ENCODE measurements at regions not wholly inside any gene's neighbourhood (a gene's known extent, or its start where the extent isn't known, plus 50 kb on each side); places are given as distances from the start of the nearest gene placed in this dataset.

DNA sequence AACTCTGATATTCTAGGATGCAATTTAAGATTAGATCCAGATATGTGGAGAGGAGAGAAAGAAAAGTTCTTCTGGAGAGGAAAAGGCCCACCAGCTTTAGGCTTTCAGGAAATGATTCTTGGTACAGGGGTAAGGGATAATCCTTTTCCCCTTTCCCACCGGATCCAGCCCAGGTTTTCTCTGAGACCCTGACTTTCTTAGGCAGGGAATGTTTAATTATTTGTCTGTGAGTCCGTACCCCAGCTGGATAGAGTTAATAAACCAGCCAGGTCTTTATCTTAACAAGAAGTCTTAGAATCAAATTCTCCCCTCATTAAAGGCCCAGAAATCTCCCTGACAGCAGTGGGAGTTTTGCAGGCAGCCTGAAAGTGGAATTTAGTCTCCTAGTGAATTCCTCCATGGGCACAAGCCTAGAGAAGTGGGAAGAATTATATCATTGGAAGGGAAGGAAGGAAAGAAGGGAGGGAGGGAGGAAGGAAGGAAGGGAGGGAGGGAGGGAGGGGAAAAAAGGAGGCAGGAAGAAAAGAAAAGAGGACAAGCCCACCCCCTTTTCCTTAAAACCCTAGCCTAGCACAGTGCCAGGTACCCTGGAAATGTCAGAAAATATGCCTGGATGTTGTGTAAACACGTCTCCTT lies 189.0 kb downstream of the PLPP3 start:
- no peak for DNase-seq

- no peak for DNase-seq
These were observed 189.6 kb downstream of the PLPP3 start for GRCh38 chr1:56389813-56390212.

DNA sequence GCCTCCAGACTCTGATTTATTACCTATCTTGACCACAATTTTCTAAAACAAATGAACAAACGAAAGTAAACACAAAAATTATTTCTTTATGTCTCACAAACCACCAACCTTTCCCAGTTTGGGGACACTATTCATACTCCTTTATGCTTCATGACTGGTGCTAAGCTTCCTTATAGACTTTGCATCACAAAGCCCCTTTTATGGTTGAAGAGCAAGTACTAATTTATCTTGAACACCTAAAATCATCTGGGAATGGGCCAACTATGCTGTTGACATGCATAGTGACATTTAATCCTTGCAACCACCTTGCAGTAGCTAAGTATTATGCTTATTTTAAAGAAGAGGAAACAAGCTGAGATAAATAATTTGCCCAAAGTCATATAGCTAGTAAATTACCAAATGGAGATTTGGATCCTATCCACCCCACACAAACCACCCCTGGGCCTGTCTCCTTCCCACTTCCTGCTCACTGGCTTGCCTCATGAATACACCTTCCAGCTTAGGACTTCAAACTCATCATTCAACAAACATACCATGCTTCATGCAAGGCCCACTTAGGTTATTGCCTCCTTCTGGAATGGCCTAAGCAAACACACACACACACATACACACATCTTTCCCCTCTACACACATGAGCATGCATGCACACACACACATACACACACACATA lies 192.2 kb downstream of the PLPP3 start:
- DNase-seq: no peak

DNA sequence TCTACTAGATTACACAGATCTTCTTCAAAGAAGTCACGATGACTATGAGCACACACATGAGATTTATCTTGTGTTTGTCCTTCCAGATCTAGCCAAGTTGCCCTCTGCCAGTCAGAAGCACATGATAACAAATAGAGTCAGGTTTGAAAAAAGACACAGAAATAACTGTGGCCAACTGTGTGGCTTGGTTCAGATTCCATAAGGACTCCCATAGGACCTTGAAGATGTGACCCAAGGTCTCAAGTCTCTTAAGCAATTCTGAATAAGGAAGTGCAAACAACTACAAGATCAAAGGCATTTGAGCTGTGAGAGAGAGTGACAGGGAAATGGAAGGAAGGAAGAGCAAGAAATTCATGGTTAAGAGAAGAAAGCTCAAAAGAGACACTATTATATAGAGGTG lies 194.0 kb downstream of the PLPP3 start:
- no peak for DNase-seq

- no peak for DNase-seq
These were observed 196.4 kb downstream of the PLPP3 start for GRCh38 chr1:56382929-56383328.

- no peak for DNase-seq
These were observed 198.8 kb downstream of the PLPP3 start for GRCh38 chr1:56380531-56380930.

DNA sequence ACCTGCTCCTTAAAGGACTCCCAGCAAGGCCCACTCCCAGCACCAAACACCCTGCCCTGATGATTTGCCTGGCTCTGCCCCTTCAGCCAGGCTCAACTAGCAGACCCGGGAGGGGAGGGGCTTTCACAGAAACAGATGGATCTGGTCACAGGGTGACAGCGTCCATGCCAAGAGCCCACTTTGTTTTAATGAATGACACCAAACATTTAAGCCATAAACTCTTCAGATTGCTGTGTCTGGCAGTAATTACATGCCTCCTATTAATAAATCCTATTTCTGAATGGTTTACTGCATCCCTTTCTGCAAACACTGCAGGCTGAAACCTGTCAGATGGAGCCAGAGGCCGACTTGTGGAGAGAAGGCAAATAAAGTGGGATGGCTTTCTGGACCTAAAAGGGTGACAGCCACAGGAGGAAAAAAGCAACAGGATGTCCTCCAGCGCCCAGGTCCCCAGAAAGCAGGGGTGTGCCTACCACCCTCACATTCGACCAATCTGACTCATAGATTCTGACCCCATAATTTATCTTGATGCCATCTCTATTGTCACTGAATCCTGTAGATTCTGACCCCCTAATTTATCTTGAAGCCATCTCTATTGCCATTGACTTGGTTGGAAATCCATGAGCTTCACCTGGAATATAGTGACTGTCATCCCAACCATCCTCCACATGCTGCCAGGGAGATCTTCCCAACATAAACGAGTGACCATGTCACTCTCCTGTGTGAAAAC lies 200.9 kb downstream of the PLPP3 start:
- DNase-seq: no peak

- DNase-seq: no peak
These were observed 201.9 kb downstream of the PLPP3 start for GRCh38 chr1:56377431-56377830.

- DNase-seq: no peak
These were observed 203.0 kb downstream of the PLPP3 start for GRCh38 chr1:56376188-56376984.

DNA sequence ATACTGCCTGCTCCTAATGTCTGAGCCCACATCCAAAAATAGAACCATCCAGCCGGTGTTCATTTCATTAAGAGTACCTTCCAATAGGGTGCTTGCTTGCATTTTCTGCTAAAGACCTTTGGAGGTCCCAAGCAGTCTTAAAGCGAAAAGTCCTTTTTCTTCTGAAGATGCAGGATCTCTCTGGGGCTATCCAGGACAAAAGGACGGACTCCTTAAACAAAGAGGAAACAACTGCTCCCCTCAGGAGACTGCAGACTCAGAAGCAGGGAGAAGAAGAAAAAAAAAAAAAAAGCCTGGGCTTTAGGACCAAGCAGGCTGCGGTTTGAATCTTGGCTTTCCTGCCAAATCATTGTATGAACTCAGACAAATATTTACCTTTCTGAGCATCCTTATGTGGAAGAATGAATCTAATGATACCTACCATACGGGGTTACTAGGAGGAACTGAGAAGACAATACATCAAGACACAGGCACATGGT lies 204.0 kb downstream of the PLPP3 start:
- DNase-seq: no peak

- no peak for DNase-seq
These were observed 205.1 kb downstream of the PLPP3 start for GRCh38 chr1:56374026-56374974.

DNA sequence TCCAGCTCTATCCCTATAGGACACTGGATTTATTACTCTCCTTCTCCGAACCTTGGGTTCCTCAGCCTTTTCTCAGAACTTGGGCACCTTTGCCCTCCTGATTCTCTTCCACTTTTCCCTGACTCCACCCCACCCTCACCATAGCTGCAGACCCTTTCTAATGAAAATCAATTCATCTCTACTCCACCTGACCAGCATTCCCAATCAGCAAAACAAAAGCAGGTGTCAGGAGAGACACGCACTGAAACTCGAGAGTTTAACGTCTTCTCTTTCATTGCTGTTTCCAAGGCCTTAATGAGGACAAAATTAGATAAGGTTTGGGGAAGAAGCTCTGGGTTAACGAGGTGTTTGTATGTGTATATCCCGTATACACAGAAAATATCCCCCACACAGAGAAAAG lies 208.8 kb downstream of the PLPP3 start:
- DNase-seq: no peak

- no peak for DNase-seq
These were observed 216.2 kb downstream of the PLPP3 start for GRCh38 chr1:56363007-56363770.

DNA sequence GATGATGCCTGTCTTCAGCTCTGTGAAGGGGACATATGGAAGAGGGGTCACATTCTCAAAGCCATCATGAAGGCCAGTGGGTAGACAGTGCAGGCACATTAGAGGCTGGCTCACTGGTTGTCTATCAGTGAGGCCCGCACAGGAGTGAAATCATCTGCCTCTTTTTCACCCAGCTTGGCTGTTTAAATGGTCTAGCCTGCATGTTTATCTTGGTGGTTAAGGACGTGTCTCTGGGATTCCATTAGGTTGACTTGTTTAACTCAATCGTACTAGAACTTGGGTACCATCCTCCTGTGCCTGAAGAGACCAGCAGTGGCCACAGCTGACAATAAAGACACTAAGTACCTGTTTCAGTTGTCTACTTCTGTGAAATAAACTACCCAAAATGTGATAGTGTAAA lies 219.3 kb downstream of the PLPP3 start:
- no peak for DNase-seq

GRCh38 chr1:56359056-56359455 lies 220.3 kb downstream of the PLPP3 start:
- no peak for DNase-seq

- DNase-seq: no peak
These were observed 221.3 kb downstream of the PLPP3 start for GRCh38 chr1:56357927-56358690.

DNA sequence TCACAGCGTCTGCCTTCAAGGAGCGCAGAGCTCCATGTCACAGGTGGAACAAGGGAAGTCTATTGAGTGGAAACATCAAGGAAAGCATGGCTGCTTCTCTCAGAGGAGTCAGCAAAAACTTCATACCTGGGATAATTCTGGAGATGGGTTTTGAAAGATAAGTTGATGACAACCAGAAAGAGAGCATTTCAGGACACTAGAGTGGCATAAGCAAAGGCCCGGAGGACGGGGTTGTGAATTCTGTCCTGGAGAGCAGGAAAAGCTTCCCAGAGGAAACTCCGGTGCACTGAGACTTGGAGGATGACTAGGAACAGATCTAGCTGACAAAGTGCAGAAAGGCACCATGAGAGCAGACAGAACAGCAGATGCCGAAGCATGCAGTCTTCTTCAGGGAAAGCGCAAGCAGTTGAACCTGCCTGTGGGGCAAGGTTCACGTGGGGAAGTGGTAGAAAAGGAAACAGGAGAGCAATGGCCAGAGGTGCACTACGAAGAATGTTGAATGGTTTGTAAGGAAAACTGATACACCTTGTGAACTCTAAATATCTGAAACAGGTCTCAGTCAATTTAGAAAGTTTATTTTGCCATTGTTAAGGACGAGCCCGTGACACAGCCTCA lies 222.9 kb downstream of the PLPP3 start:
- DNase-seq: no peak

- no peak for DNase-seq
These were observed 223.4 kb downstream of the PLPP3 start for GRCh38 chr1:56355918-56356317.

- no peak for DNase-seq
These were observed 223.9 kb downstream of the PLPP3 start for GRCh38 chr1:56355422-56355821.

GRCh38 chr1:56345831-56346230 lies 233.5 kb downstream of the PLPP3 start:
- DNase-seq: no peak
